ENCODE measurements at regions not wholly inside any gene's neighbourhood (a gene's known extent, or its start where the extent isn't known, plus 50 kb on each side); places are given as distances from the start of the nearest gene placed in this dataset.

- Histone ChIP-seq H3K9me3 (no peaks in the 10 kb centered on the region), H3K27me3 (no peaks in the 10 kb centered on the region), H3K27ac (no peak overlapping the region), H3K36me3 (no peaks in the 10 kb centered on the region), H3K4me3 (no peak overlapping the region), H3K4me1 (no peaks in the 10 kb centered on the region)
- 49 to 64% methylated on average over 6 of the region's 6 CpGs for WGBS, 2 donors (ENCODE audit: low coverage in 1 of 2)
- TF ChIP-seq POLR2A (IDR thresholded peaks at IDR 0.05) (no peak), EP300 (IDR thresholded peaks at IDR 0.05) (no peak), POLR2AphosphoS5 (IDR thresholded peaks at IDR 0.05) (no peak), CTCF (IDR thresholded peaks at IDR 0.05) (no peak)
- ATAC-seq, result no peak
Observed at GRCh38 chr4:74531963-74532794, 87.2 kb downstream of the AREG start.

GRCh38 chr4:74534121-74534520 is 89.2 kb downstream of the AREG start:
- no peak for ATAC-seq
- TF ChIP-seq EP300 (IDR thresholded peaks at IDR 0.05) (no peak), CTCF (IDR thresholded peaks at IDR 0.05) (no peak), POLR2A (IDR thresholded peaks at IDR 0.05) (no peak), POLR2AphosphoS5 (IDR thresholded peaks at IDR 0.05) (no peak)
- Histone ChIP-seq H3K4me3 (no peak overlapping the region), H3K4me1 (no peaks in the 10 kb centered on the region), H3K36me3 (no peaks in the 10 kb centered on the region), H3K27ac (no peak overlapping the region), H3K27me3 (no peaks in the 10 kb centered on the region), H3K9me3 (no peaks in the 10 kb centered on the region)
- WGBS, 2 donors (ENCODE audit: low coverage in 1 of 2), result 67 to 71% methylated on average over 3 of the region's 3 CpGs

- Histone ChIP-seq H3K27me3 (no peaks in the 10 kb centered on the region), H3K4me3 (no peak overlapping the region), H3K9me3 (no peaks in the 10 kb centered on the region), H3K27ac (no peak overlapping the region), H3K4me1 (no peaks in the 10 kb centered on the region), H3K36me3 (no peaks in the 10 kb centered on the region)
- TF ChIP-seq CTCF (IDR thresholded peaks at IDR 0.05) (no peak), EP300 (IDR thresholded peaks at IDR 0.05) (no peak), POLR2AphosphoS5 (IDR thresholded peaks at IDR 0.05) (no peak), POLR2A (IDR thresholded peaks at IDR 0.05) (no peak)
- ATAC-seq, result no peak
Observed at GRCh38 chr4:74534936-74535335, 90.0 kb downstream of the AREG start.

GRCh38 chr4:74535512-74535911 is 90.6 kb downstream of the AREG start:
- no peaks in the 10 kb centered on the region for H3K36me3 ChIP-seq
- H3K4me1 ChIP-seq, result no peaks in the 10 kb centered on the region
- H3K27me3 ChIP-seq, result no peaks in the 10 kb centered on the region
- ATAC-seq, result no peak
- H3K4me3 ChIP-seq, result no peak overlapping the region
- no peak for TF ChIP-seq POLR2AphosphoS5 (IDR thresholded peaks at IDR 0.05)
- no peak for TF ChIP-seq EP300 (IDR thresholded peaks at IDR 0.05)
- TF ChIP-seq POLR2A (IDR thresholded peaks at IDR 0.05), result no peak
- no peak for TF ChIP-seq CTCF (IDR thresholded peaks at IDR 0.05)
- WGBS, 2 donors (ENCODE audit: low coverage in 1 of 2), result 73% methylated on average over 1 of the region's 1 CpG; no CpG with 5 or more reads in 1 of the 2 donors
- no peaks in the 10 kb centered on the region for H3K9me3 ChIP-seq
- H3K27ac ChIP-seq, result no peak overlapping the region

- ATAC-seq, result no peak
- H3K27me3 ChIP-seq, result no peaks in the 10 kb centered on the region
- no peaks in the 10 kb centered on the region for H3K9me3 ChIP-seq
- 14 to 42% methylated on average over 1 of the region's 1 CpG for WGBS, 2 donors (ENCODE audit: low coverage in 1 of 2)
- no peak overlapping the region for H3K27ac ChIP-seq
- H3K4me1 ChIP-seq, result peaks cover 0 to 3% (median 0%) of the 10 kb centered on the region in 3 donors
- TF ChIP-seq POLR2A (IDR thresholded peaks at IDR 0.05) (no peak), POLR2AphosphoS5 (IDR thresholded peaks at IDR 0.05) (no peak), CTCF (IDR thresholded peaks at IDR 0.05) (no peak), EP300 (IDR thresholded peaks at IDR 0.05) (no peak)
- no peak overlapping the region for H3K4me3 ChIP-seq
- no peaks in the 10 kb centered on the region for H3K36me3 ChIP-seq
Observed at GRCh38 chr4:74536557-74536956, 91.6 kb downstream of the AREG start.

All from gastroesophageal sphincter (tissue), 4 donors.